GM23248 (cell line): ENCODE measurements at regions not wholly inside any gene's neighbourhood (a gene's known extent, or its start where the extent isn't known, plus 50 kb on each side); places are given as distances from the start of the nearest gene placed in this dataset.

Experiments used
- EZH2 ChIP-seq: fragments of 200-600 bp; sonication (generic); IDR thresholded peaks from 2 replicates; pipeline ENCODE4 v1.6.1; 2018; ENCODE audit warnings: antibody characterized with exemption, mild to moderate bottlenecking; ENCODE audit not compliant: insufficient read depth, poor library complexity, severe bottlenecking
- EZH2phosphoT487 ChIP-seq: fragments of 200-600 bp; sonication (generic); IDR thresholded peaks from 2 replicates; pipeline ENCODE4 v1.6.1; 2018; ENCODE audit warnings: antibody characterized with exemption, moderate library complexity, mild to moderate bottlenecking, low read depth; ENCODE audit not compliant: insufficient read depth

GRCh38 chr4:175330236-175330635, 412.1 kb downstream of the ADAM29 start:
- no peak for TF ChIP-seq EZH2phosphoT487
- no peak for TF ChIP-seq EZH2
